Colonic mucosa (tissue), 4 donors: ENCODE measurements at regions not wholly inside any gene's neighbourhood (a gene's known extent, or its start where the extent isn't known, plus 50 kb on each side); places are given as distances from the start of the nearest gene placed in this dataset.

Source experiments
- DNase-seq: peaks from one replicate; pipeline ENCODE4 v3.0.0-alpha.2; 2020
- H3K27ac ChIP-seq: fragments of 200-600 bp; one replicate; pipeline ENCODE4 v1.8.0; 2021
- H3K27me3 ChIP-seq: fragments of 200-600 bp; one replicate; pipeline ENCODE4 v1.8.0; 2021
- H3K36me3 ChIP-seq: fragments of 200-600 bp; one replicate; pipeline ENCODE4 v1.8.0; 2021
- H3K4me1 ChIP-seq: fragments of 200-600 bp; one replicate; pipeline ENCODE4 v1.8.0; 2021; ENCODE audit warnings: mild to moderate bottlenecking
- H3K4me3 ChIP-seq: fragments of 200-600 bp; one replicate; pipeline ENCODE4 v1.8.0; 2021
- H3K9ac ChIP-seq, 2 donors: one replicate each; pipeline ENCODE4 v1.7.0; 2013; ENCODE audit warnings: control low read depth in 2 of 2, low read depth in 2 of 2, low read length in 2 of 2
- H3K9me3 ChIP-seq: fragments of 200-600 bp; one replicate; pipeline ENCODE4 v1.8.0; 2021
- intact Hi-C: fragments of 100-400 bp; cut with DNase I; formaldehyde crosslinking; loops from one replicate; pipeline ENCODE4 v1.14.1; 2022
- TF ChIP-seq, protein P1 (sequence below): fragments of 200-600 bp; IDR thresholded peaks from one replicate; pipeline ENCODE4 v1.8.0; 2022; ENCODE audit warnings: antibody characterized with exemption, mild to moderate bottlenecking
- donor health status: healthy.
- donor health status: DM: no; HTN: no; CAD: no.
- donor health status: DM: no; HTN: no; CAD: no.

GRCh38 chr12:131494216-131494615 is 216.7 kb upstream of the SFSWAP start:
- intact Hi-C loops: no loop called here
- Histone ChIP-seq H3K27ac (no peak overlapping the region), H3K4me1 (no peaks in the 10 kb centered on the region), H3K9ac (no peak overlapping the region), H3K4me3 (no peak overlapping the region), H3K36me3 (no peaks in the 10 kb centered on the region), H3K9me3 (no peaks in the 10 kb centered on the region), H3K27me3 (no peaks in the 10 kb centered on the region)
- TF ChIP-seq, protein P1, sequence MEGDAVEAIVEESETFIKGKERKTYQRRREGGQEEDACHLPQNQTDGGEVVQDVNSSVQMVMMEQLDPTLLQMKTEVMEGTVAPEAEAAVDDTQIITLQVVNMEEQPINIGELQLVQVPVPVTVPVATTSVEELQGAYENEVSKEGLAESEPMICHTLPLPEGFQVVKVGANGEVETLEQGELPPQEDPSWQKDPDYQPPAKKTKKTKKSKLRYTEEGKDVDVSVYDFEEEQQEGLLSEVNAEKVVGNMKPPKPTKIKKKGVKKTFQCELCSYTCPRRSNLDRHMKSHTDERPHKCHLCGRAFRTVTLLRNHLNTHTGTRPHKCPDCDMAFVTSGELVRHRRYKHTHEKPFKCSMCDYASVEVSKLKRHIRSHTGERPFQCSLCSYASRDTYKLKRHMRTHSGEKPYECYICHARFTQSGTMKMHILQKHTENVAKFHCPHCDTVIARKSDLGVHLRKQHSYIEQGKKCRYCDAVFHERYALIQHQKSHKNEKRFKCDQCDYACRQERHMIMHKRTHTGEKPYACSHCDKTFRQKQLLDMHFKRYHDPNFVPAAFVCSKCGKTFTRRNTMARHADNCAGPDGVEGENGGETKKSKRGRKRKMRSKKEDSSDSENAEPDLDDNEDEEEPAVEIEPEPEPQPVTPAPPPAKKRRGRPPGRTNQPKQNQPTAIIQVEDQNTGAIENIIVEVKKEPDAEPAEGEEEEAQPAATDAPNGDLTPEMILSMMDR: no peak
- no peak for DNase-seq

DNA sequence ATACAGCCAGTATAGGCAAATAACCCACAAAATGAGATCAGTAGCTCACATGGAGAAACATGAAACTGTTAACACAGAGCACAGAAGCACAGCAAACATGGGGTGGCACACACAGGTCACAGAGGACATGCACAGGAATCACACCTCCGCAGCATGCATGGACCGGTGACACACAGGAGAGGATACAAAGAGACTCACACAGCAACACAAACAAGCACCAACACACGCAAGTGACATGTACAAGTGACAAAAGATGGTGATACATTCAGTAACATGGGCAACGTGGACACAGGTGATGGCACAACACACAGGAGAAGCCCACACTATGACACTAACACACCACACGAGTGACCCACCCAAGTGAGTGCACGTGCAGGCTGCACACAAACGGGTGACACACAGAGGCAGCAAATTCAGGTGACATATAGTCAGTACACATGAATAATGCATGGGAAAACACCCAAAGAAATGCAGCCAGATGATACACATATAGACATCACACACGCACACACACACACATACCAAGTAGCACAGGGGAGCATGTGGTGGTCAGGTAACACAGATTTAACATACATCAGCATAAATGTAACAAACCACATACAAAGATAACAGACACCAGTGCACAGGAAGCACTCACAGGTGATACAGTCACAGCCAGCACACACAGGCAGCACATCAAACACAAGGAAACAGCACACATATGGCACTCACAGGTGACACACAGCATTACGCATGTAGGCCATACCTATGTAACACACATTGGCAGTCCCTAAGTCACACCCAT is 216.0 kb upstream of the SFSWAP start:
- TF ChIP-seq, protein P1: no peak
- H3K9ac ChIP-seq: no peak overlapping the region
- no peak overlapping the region for H3K27ac ChIP-seq
- intact Hi-C loops: no loop called here
- H3K36me3 ChIP-seq: no peaks in the 10 kb centered on the region
- no peak overlapping the region for H3K4me3 ChIP-seq
- no peaks in the 10 kb centered on the region for H3K27me3 ChIP-seq
- no peaks in the 10 kb centered on the region for H3K9me3 ChIP-seq
- H3K4me1 ChIP-seq: no peaks in the 10 kb centered on the region
- no peak for DNase-seq

DNA sequence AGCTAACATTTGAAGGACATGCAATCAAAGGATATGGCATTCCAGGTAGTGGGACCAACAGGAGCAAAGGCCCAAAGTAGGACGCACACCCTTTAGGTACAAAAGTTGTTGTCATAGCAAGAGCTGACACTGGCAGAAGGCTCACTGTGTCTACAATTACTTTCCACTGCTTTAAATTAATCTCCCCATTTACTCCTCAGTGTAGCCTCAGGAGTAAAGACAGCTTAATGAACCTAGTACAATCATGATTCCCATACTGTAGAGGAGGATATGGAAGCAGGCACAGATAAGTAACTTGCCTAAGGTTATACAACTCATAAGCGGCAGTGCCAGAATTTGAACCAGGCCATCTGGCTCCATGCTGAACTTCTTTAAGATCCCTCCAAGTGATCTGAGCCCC is 212.9 kb upstream of the SFSWAP start:
- Histone ChIP-seq H3K4me1 (no peaks in the 10 kb centered on the region), H3K9me3 (no peaks in the 10 kb centered on the region), H3K4me3 (no peak overlapping the region), H3K36me3 (no peaks in the 10 kb centered on the region), H3K27me3 (no peaks in the 10 kb centered on the region), H3K27ac (no peak overlapping the region), H3K9ac (no peak overlapping the region)
- TF ChIP-seq, protein P1: no peak
- DNase-seq: no peak
- intact Hi-C loops: no loop called here

DNA sequence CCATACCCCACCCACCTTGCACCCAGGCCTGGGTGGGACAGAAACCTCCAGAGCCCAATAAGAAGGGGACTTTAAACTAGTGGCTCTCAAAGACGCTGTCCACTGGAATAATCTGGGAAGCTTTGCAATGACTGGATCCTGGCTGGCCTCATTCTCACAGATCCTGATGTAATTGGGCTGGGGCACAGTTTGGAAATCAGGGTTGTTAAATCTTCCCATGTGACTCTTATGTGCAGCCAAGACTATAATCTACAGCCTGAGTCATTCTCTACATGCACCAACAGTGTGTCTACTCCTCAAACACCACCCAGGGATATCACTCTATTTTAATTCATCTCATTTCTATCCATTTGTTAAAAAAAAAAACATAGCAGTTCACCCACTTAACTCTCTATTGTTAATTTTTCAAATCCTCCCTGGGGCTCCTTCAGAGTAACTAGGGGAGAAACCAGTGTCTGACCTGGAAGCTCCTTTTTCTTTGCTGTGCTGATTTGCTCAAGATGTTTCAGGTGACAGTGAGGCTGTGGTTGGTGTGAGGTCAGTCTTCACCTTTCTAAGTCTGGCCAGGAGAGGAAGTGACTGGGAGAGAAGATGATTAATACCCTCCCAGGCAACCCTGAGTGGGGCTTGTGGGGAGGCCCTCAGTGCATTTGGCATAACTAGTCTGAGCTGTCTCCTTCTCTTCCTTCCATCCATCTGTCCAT is 211.6 kb upstream of the SFSWAP start:
- no peak for DNase-seq
- no peaks in the 10 kb centered on the region for H3K36me3 ChIP-seq
- intact Hi-C loops: no loop called here
- H3K27me3 ChIP-seq: no peaks in the 10 kb centered on the region
- no peaks in the 10 kb centered on the region for H3K9me3 ChIP-seq
- H3K4me1 ChIP-seq: no peaks in the 10 kb centered on the region
- TF ChIP-seq, protein P1: no peak
- no peak overlapping the region for H3K27ac ChIP-seq
- no peak overlapping the region for H3K4me3 ChIP-seq
- no peak overlapping the region for H3K9ac ChIP-seq

GRCh38 chr12:131499864-131500190 is 211.1 kb upstream of the SFSWAP start:
- Histone ChIP-seq H3K4me1 (no peaks in the 10 kb centered on the region), H3K27ac (no peak overlapping the region), H3K36me3 (no peaks in the 10 kb centered on the region), H3K4me3 (no peak overlapping the region), H3K9me3 (no peaks in the 10 kb centered on the region), H3K27me3 (no peaks in the 10 kb centered on the region), H3K9ac (no peak overlapping the region)
- TF ChIP-seq, protein P1: no peak
- intact Hi-C loops: no loop called here
- no peak for DNase-seq
